DND-41 (cell line): ENCODE measurements at regions not wholly inside any gene's neighbourhood (a gene's known extent, or its start where the extent isn't known, plus 50 kb on each side); places are given as distances from the start of the nearest gene placed in this dataset.

Source experiments
- ATAC-seq: fragments of 200-7000 bp; cut with Tn5 transposase; 3 replicates; pipeline ENCODE4 v1.9.1; 2021; ENCODE audit warnings: low read depth; ENCODE audit not compliant: insufficient read depth
- DNase-seq: peaks from one replicate; pipeline ENCODE4 v3.0.0-alpha.2; 2020
- H2AFZ ChIP-seq: 2 replicates; pipeline ENCODE4 v1.6.0; 2012; ENCODE audit warnings: low read depth, low read length
- H3K27ac ChIP-seq: 2 replicates; pipeline ENCODE4 v1.5.1; 2012; ENCODE audit warnings: low read length, inconsistent platforms
- H3K27me3 ChIP-seq: fragments of 200-600 bp; sonication (generic); 2 replicates; pipeline ENCODE4 v1.6.0; 2012; ENCODE audit warnings: low read length, mild to moderate bottlenecking, inconsistent platforms; ENCODE audit not compliant: insufficient read depth, poor library complexity
- H3K36me3 ChIP-seq: 2 replicates; pipeline ENCODE4 v1.5.1; 2012; ENCODE audit warnings: low read length, inconsistent platforms; ENCODE audit not compliant: insufficient read depth
- H3K4me1 ChIP-seq: 2 replicates; pipeline ENCODE4 v1.5.1; 2012; ENCODE audit warnings: mild to moderate bottlenecking, low read length; ENCODE audit not compliant: insufficient read depth
- H3K4me2 ChIP-seq: 2 replicates; pipeline ENCODE4 v1.6.0; 2012; ENCODE audit warnings: mild to moderate bottlenecking, moderate library complexity, low read length, inconsistent platforms; ENCODE audit not compliant: insufficient read depth
- H3K4me3 ChIP-seq, 2 experiments: fragments of 200-600 bp in 1 of 2; shearing (Covaris generic) in 1 of 2; 2 replicates each; pipeline ENCODE4 v1.5.1; 2012 to 2016; ENCODE audit warnings: inconsistent platforms in 2 of 2, low read length in 2 of 2, mild to moderate bottlenecking in 2 of 2, low read depth in 1 of 2, moderate library complexity in 1 of 2
- H3K79me2 ChIP-seq: 2 replicates; pipeline ENCODE4 v1.6.0; 2012; ENCODE audit warnings: low read length, inconsistent platforms; ENCODE audit not compliant: insufficient read depth
- H3K9ac ChIP-seq: 2 replicates; pipeline ENCODE4 v1.6.0; 2012; ENCODE audit warnings: low read depth, mild to moderate bottlenecking, inconsistent platforms, low read length, moderate library complexity
- H3K9me3 ChIP-seq: 2 replicates; pipeline ENCODE4 v1.5.1; 2012; ENCODE audit warnings: low read length, moderate library complexity, mild to moderate bottlenecking, inconsistent platforms; ENCODE audit not compliant: insufficient read depth, severe bottlenecking
- H4K20me1 ChIP-seq: 2 replicates; pipeline ENCODE4 v1.6.0; 2012; ENCODE audit warnings: low read length; ENCODE audit not compliant: insufficient read depth
- CTCF ChIP-seq: IDR thresholded peaks from 2 replicates; pipeline ENCODE4 v1.5.1; 2012; ENCODE audit warnings: borderline replicate concordance, low read length, moderate library complexity, mild to moderate bottlenecking; ENCODE audit not compliant: poor library complexity, severe bottlenecking; ENCODE audit errors: extremely low read depth
- EZH2 ChIP-seq: IDR thresholded peaks from 3 replicates; pipeline ENCODE4 v1.6.1; 2012; ENCODE audit warnings: borderline replicate concordance, low read depth, mild to moderate bottlenecking, moderate library complexity, low read length, inconsistent platforms; ENCODE audit not compliant: severe bottlenecking

- TF ChIP-seq CTCF (no peak), EZH2 (no peak)
- H3K79me2 ChIP-seq = no peaks in the 10 kb centered on the region
- ATAC-seq = no peak
Measured at GRCh38 chr7:40990841-40991240, 712.0 kb downstream of the INHBA start.

GRCh38 chr7:40987571-40987970, 715.3 kb downstream of the INHBA start:
- no peak overlapping the region for H2AFZ ChIP-seq
- H4K20me1 ChIP-seq = no peaks in the 10 kb centered on the region
- H3K9me3 ChIP-seq = no peaks in the 10 kb centered on the region
- H3K27me3 ChIP-seq = no peaks in the 10 kb centered on the region
- DNase-seq (no peak), ATAC-seq (no peak)
- H3K4me3 ChIP-seq = no peak overlapping the region
- H3K4me1 ChIP-seq = no peaks in the 10 kb centered on the region
- no peak for TF ChIP-seq EZH2
- no peak for TF ChIP-seq CTCF
- H3K79me2 ChIP-seq = no peaks in the 10 kb centered on the region
- no peak overlapping the region for H3K9ac ChIP-seq
- H3K27ac ChIP-seq = no peak overlapping the region
- H3K4me2 ChIP-seq = no peak overlapping the region
- no peaks in the 10 kb centered on the region for H3K36me3 ChIP-seq

More at GRCh38 chr7:40990841-40991240, 712.0 kb downstream of the INHBA start:
- Histone ChIP-seq H3K4me1 (no peaks in the 10 kb centered on the region), H3K9me3 (no peaks in the 10 kb centered on the region), H3K4me2 (no peak overlapping the region), H4K20me1 (no peaks in the 10 kb centered on the region), H3K27me3 (no peaks in the 10 kb centered on the region), H3K27ac (no peak overlapping the region), H3K4me3 (no peak overlapping the region), H2AFZ (no peak overlapping the region), H3K9ac (no peak overlapping the region), H3K36me3 (no peaks in the 10 kb centered on the region)
- no peak for DNase-seq

- H2AFZ ChIP-seq = no peak overlapping the region
- TF ChIP-seq EZH2 = no peak
- TF ChIP-seq CTCF = no peak
- H3K9me3 ChIP-seq = no peaks in the 10 kb centered on the region
- no peaks in the 10 kb centered on the region for H3K27me3 ChIP-seq
- no peaks in the 10 kb centered on the region for H3K4me1 ChIP-seq
- no peak for ATAC-seq
- H4K20me1 ChIP-seq = no peaks in the 10 kb centered on the region
- no peak for DNase-seq
- H3K36me3 ChIP-seq = no peaks in the 10 kb centered on the region
- no peak overlapping the region for H3K4me3 ChIP-seq
- H3K4me2 ChIP-seq = no peak overlapping the region
- no peaks in the 10 kb centered on the region for H3K79me2 ChIP-seq
- no peak overlapping the region for H3K27ac ChIP-seq
- H3K9ac ChIP-seq = no peak overlapping the region
Measured at GRCh38 chr7:40986351-40986873, 716.5 kb downstream of the INHBA start.

- Histone ChIP-seq H3K4me1 (no peaks in the 10 kb centered on the region), H3K79me2 (no peaks in the 10 kb centered on the region)
Measured at GRCh38 chr7:40983111-40983510, 719.8 kb downstream of the INHBA start.

More at GRCh38 chr7:40983111-40983510, 719.8 kb downstream of the INHBA start:
- Histone ChIP-seq H3K27me3 (no peaks in the 10 kb centered on the region), H4K20me1 (no peaks in the 10 kb centered on the region), H3K27ac (no peak overlapping the region), H3K9me3 (no peaks in the 10 kb centered on the region), H3K4me2 (no peak overlapping the region), H2AFZ (no peak overlapping the region), H3K9ac (no peak overlapping the region), H3K4me3 (no peak overlapping the region), H3K36me3 (no peaks in the 10 kb centered on the region)
- DNase-seq (no peak), ATAC-seq (no peak)
- TF ChIP-seq CTCF (no peak), EZH2 (no peak)
